HEK293T (cell line): ENCODE measurements at regions not wholly inside any gene's neighbourhood (a gene's known extent, or its start where the extent isn't known, plus 50 kb on each side); places are given as distances from the start of the nearest gene placed in this dataset.
"Not testable (repeated sequence)": the region's sequence is repeated elsewhere in the genome, so short reads cannot be mapped to it uniquely, and the experiment has no call there.

Experiments used
- CTCF ChIA-PET: fragments of 350-600 bp; formaldehyde crosslinking; extraction: SDS; loops from one replicate; lab custom pipeline; 2021; ENCODE audit warnings: antibody characterized with exemption, inconsistent platforms; lab: Yijun Ruan, JAX
- POLR2A ChIA-PET: fragments of 350-600 bp; formaldehyde crosslinking; extraction: SDS; loops from one replicate; lab custom pipeline; 2020; ENCODE audit warnings: antibody characterized with exemption, inconsistent platforms; lab: Yijun Ruan, JAX
- DNase-seq: peaks from one replicate; pipeline ENCODE4 v3.0.0; 2012; ENCODE audit warnings: mixed read lengths; ENCODE audit errors: extremely low spot score
- ARNT ChIP-seq: fragments of 450-650 bp; IDR thresholded peaks from 2 replicates; pipeline ENCODE4 v1.6.1; 2017; ENCODE audit warnings: mild to moderate bottlenecking
- BHLHE40 ChIP-seq: fragments of 450-650 bp; IDR thresholded peaks from 2 replicates; pipeline ENCODE4 v1.6.1; 2016; ENCODE audit warnings: mild to moderate bottlenecking, moderate library complexity, borderline replicate concordance
- CTBP1 ChIP-seq: fragments of 450-650 bp; IDR thresholded peaks from 2 replicates; pipeline ENCODE4 v1.6.1; 2016; ENCODE audit warnings: borderline replicate concordance
- ELF4 ChIP-seq: fragments of 450-650 bp; IDR thresholded peaks from 2 replicates; pipeline ENCODE4 v1.6.1; 2017; ENCODE audit warnings: antibody characterized with exemption
- FOXA1 ChIP-seq: fragments of 450-650 bp; IDR thresholded peaks from 2 replicates; pipeline ENCODE4 v1.6.1; 2016; ENCODE audit warnings: mild to moderate bottlenecking
- FOXK2 ChIP-seq: fragments of 450-650 bp; IDR thresholded peaks from 2 replicates; pipeline ENCODE4 v1.6.1; 2016; ENCODE audit warnings: mild to moderate bottlenecking
- FOXM1 ChIP-seq: fragments of 450-650 bp; IDR thresholded peaks from 2 replicates; pipeline ENCODE4 v1.6.1; 2017; ENCODE audit warnings: mild to moderate bottlenecking, borderline replicate concordance
- HDGF ChIP-seq: fragments of 450-650 bp; IDR thresholded peaks from 2 replicates; pipeline ENCODE4 v1.6.1; 2017; ENCODE audit warnings: antibody characterized with exemption, borderline replicate concordance
- L3MBTL2 ChIP-seq: fragments of 450-650 bp; conservative IDR thresholded peaks from 2 replicates; pipeline ENCODE4 v1.6.1; 2016; ENCODE audit warnings: mild to moderate bottlenecking
- LEF1 ChIP-seq: fragments of 450-650 bp; IDR thresholded peaks from 2 replicates; pipeline ENCODE4 v1.6.1; 2017; ENCODE audit warnings: mild to moderate bottlenecking, borderline replicate concordance
- NFRKB ChIP-seq: fragments of 450-650 bp; IDR thresholded peaks from 2 replicates; pipeline ENCODE4 v1.6.1; 2016; ENCODE audit warnings: mild to moderate bottlenecking, moderate library complexity
- SP1 ChIP-seq: fragments of 450-650 bp; IDR thresholded peaks from 2 replicates; pipeline ENCODE4 v1.6.1; 2017
- SUZ12 ChIP-seq: fragments of 450-650 bp; IDR thresholded peaks from 2 replicates; pipeline ENCODE4 v1.6.1; 2016; ENCODE audit warnings: mild to moderate bottlenecking
- TARDBP ChIP-seq: fragments of 450-650 bp; IDR thresholded peaks from 2 replicates; pipeline ENCODE4 v1.6.1; 2016
- ZNF384 ChIP-seq: fragments of 450-650 bp; IDR thresholded peaks from 2 replicates; pipeline ENCODE4 v1.6.1; 2016
- TF ChIP-seq, protein P1 (sequence below): fragments of 450-650 bp; IDR thresholded peaks from 2 replicates; pipeline ENCODE4 v1.6.1; 2016

DNA sequence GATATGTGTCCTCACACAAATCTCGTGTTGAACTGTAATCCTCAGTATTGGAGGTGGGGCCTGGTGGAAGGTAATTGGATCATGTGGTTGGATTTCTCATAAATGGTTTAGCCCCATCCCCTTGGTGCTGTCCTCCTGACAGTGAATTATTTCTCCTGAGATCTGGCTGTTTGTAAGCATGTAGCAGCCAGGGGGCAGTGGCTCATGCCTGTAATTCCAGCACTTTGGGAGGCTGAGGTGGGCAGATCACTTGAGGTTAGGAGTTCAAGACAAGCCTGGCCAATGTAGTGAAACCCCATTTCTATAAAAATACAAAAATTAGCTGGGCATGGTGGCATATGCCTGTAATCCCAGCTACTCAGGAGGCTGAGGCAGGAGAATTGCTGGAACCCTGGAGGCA lies 999.0 kb downstream of the DNAH5 start:
- POLR2A ChIA-PET, CTCF ChIA-PET, DNase-seq: not testable (repeated sequence)
- TF ChIP-seq, protein P1, sequence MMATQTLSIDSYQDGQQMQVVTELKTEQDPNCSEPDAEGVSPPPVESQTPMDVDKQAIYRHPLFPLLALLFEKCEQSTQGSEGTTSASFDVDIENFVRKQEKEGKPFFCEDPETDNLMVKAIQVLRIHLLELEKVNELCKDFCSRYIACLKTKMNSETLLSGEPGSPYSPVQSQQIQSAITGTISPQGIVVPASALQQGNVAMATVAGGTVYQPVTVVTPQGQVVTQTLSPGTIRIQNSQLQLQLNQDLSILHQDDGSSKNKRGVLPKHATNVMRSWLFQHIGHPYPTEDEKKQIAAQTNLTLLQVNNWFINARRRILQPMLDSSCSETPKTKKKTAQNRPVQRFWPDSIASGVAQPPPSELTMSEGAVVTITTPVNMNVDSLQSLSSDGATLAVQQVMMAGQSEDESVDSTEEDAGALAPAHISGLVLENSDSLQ, result peak; percentile 53; the same call in 1 of the 2 replicates

DNA sequence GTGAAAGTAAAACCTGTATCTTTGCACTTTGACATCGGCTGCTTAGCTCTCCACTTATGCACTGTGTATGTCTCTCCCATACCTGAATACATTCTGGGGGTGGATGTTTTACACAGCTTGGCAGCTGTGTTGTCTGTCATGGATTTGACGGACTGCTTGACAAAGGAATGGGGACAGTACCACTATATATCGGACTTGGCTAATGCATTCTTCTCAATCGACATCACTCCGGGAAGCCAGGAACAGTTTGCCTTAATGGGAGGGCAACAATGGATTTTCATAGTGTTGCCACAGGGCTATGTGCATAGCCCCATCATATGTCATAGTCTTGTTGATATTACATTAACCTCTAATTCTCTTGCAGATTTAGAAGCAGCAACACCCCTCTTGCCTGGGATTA lies 1008.3 kb downstream of the DNAH5 start:
- CTCF ChIA-PET, result no interaction called here

DNA sequence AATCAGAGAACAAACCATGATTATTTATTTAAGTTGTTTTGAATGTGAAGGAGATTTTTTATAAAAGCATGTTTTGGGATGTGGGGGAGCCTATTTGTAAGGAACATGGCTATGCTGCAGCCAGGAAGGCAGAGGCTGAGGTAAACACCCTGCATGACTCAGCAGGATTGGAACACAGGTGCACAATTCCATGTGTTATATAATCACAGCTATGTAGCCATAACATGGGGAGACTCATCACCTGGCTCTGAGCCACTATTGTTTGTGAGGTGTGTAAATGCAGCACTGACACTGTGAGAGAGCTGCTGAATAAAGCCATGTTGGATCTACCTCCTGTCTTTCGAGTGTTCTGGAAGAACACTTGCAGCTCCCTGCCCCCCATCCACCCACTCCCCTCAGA lies 1009.8 kb downstream of the DNAH5 start:
- POLR2A ChIA-PET, result no interaction called here
- DNase-seq, result no peak
- CTCF ChIA-PET, result no interaction called here
- TF ChIP-seq FOXK2 (no peak), ARNT (no peak), L3MBTL2 (no peak), FOXA1 (no peak), ZNF384 (no peak), SUZ12 (no peak), CTBP1 (no peak), BHLHE40 (no peak), NFRKB (no peak), FOXM1 (no peak), HDGF (no peak)

More for the DNA sequence above, 1008.3 kb downstream of the DNAH5 start:
- TF ChIP-seq TARDBP, result no peak
- no peak for TF ChIP-seq NFRKB
- TF ChIP-seq HDGF, result no peak
- TF ChIP-seq, protein P1, result no peak
- TF ChIP-seq BHLHE40, result no peak
- no peak for TF ChIP-seq CTBP1
- no peak for TF ChIP-seq FOXK2
- TF ChIP-seq SUZ12, result no peak
- TF ChIP-seq FOXA1, result no peak
- no peak for TF ChIP-seq LEF1
- no peak for TF ChIP-seq SP1
- TF ChIP-seq FOXM1, result no peak
- TF ChIP-seq L3MBTL2, result no peak
- TF ChIP-seq ELF4, result no peak
- TF ChIP-seq ZNF384, result no peak
- no peak for TF ChIP-seq ARNT
- POLR2A ChIA-PET, result no interaction called here
- DNase-seq, result no peak

DNA sequence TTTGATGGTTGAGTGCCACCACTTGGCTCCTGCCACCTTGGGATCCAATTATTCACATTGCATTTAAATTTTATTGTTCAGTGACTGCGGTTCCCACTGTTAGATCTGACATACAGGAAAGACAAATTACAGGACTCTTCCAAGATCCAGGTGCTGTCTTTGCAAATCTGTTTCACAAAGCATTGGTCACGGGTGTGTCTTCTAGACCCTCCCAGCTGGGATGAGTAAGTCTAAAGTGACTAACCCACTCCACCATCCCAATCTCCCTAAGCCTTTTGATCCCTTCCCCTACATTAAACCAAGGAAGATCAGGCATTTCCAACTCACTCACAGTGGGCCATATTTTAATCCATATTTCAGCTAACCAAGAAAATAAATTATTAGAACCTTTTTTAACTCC lies 1016.3 kb upstream of the CTNND2 start:
- POLR2A ChIA-PET, result no interaction called here
- no peak for TF ChIP-seq LEF1
- TF ChIP-seq HDGF, result no peak
- no peak for TF ChIP-seq ELF4
- TF ChIP-seq TARDBP, result no peak
- TF ChIP-seq CTBP1, result no peak
- no peak for TF ChIP-seq FOXA1
- no peak for TF ChIP-seq SP1
- no peak for TF ChIP-seq FOXK2
- no peak for TF ChIP-seq NFRKB
- TF ChIP-seq, protein P1, result no peak
- no peak for TF ChIP-seq BHLHE40
- TF ChIP-seq FOXM1, result no peak
- TF ChIP-seq SUZ12, result no peak
- TF ChIP-seq ARNT, result no peak
- no peak for TF ChIP-seq L3MBTL2
- TF ChIP-seq ZNF384, result no peak
- CTCF ChIA-PET, result no interaction called here
- no peak for DNase-seq

DNA sequence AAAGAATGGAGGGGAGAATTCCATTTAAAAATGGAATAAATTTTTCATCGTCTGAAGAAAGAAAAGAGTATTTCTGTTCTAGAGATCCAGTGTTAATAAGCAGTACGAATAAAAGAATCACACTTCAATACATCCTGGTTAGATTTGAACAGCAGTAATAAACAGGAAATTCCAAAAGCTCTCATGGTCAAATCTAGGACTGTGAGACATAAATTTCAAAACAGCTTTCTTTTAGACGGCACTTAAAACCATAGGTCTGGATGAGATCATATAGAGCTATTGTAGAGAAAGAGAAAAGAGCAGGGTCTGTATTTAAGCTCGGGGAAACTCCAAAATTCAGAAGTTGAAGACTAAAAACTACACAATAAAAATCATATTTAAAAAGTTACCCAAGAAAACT lies 1006.9 kb upstream of the CTNND2 start:
- TF ChIP-seq L3MBTL2 (no peak), ARNT (no peak), FOXM1 (no peak), SUZ12 (no peak), CTBP1 (no peak), LEF1 (no peak), SP1 (no peak), ZNF384 (no peak), ELF4 (no peak), TARDBP (no peak), FOXA1 (no peak), BHLHE40 (no peak), NFRKB (no peak), HDGF (no peak), FOXK2 (no peak)
- TF ChIP-seq, protein P1, result no peak
- DNase-seq, result no peak
- ChIA-PET CTCF (interaction anchor here (0.7 kb wide), 1 partner anchor 1907 kb away, joined by 3 read pairs; no protein-coding TSS in a partner anchor), POLR2A (no interaction called here)

DNA sequence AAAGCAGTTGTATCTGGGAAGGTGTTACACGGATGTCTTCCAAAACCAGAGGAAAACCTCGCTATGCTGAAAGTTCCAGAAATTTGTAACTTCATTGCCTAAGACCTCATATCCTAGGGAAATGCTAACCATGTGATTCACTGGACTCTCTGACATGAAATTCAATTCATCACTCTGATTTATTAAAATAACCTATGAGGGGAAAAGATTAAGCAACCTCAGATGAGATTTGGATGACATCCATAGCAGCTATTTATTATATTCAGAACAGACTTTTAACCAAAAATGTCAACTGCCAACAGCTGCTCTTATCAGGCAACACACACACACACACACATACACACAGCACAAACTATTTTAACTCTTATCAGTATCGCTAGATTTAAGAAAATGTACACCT lies 1006.4 kb upstream of the CTNND2 start:
- POLR2A ChIA-PET, result no interaction called here
- no peak for TF ChIP-seq LEF1
- TF ChIP-seq BHLHE40, result no peak
- no peak for TF ChIP-seq SUZ12
- TF ChIP-seq HDGF, result no peak
- no peak for TF ChIP-seq ARNT
- TF ChIP-seq FOXM1, result no peak
- TF ChIP-seq ZNF384, result no peak
- TF ChIP-seq CTBP1, result no peak
- TF ChIP-seq FOXK2, result no peak
- TF ChIP-seq FOXA1, result no peak
- no peak for TF ChIP-seq NFRKB
- TF ChIP-seq TARDBP, result no peak
- CTCF ChIA-PET, result no interaction called here
- no peak for DNase-seq
